GM18858 (cell line): ENCODE measurements at regions not wholly inside any gene's neighbourhood (a gene's known extent, or its start where the extent isn't known, plus 50 kb on each side); places are given as distances from the start of the nearest gene placed in this dataset.

Experiments
- ATAC-seq: cut with Tn5 transposase; IDR thresholded peaks from one replicate; pipeline ENCODE4 v1.9.1; 2021; ENCODE audit not compliant: unreplicated experiment

DNA sequence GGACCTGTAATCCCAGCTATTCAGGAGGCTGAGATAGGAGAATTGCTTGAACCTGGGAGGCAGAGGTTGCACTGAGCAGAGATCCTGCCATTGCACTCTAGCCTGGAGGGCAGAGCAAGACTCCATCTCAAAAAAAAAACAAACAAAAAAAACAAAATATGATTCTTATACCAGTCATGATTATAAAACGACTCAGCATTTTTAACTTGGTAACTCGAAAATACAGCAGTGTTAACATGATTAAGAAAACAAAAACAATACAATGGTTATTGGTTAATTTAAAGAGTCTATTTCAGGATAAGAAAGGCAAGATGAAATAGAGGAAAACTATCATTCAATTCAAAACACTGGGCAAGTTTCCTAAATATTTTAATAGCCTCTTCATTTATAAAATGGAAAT is 865.3 kb downstream of the PCDH7 start:
- no peak for ATAC-seq

DNA sequence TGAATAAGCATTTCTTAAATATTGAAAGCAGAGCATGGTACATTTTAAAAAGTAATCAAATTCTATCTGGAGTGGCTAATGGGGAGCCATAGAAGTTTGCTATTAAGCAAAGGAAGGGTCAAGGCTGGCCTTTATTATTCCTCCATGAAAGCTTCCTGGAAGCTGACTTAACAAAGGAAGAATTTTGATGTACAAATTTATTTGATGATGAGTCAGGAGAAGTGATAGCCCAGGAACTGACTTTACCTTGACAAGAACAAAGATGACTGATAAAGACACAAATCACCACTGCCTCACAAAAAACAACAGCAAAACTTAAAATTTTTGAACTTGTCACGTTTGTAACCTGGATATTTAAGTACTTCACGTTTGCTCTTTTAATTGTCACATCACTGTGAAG is 872.1 kb downstream of the PCDH7 start:
- no peak for ATAC-seq

DNA sequence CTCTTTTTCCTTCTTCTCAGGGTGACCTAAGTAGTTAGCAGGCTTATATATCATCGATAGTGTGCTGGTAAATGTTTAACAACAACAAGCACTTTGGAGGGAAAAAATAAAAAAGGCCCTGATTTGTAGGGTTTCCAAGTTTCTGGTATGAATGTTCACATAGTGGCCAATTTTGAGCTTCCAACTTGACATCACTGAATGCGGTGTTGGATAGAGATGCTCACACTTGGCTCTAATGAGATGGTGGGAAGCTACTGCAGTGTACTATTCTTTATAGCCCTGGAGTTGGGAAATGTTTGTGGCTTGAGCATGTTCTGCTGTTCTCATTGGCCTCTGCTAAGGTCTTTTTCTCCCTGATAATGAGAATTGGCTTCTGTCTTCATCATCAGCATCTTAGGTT is 875.3 kb downstream of the PCDH7 start:
- no peak for ATAC-seq

GRCh38 chr4:31598639-31599038 is 878.5 kb downstream of the PCDH7 start:
- no peak for ATAC-seq

- ATAC-seq = no peak
Observed at GRCh38 chr4:31601793-31602192, 881.6 kb downstream of the PCDH7 start.

GRCh38 chr4:31613946-31614623 is 893.9 kb downstream of the PCDH7 start:
- ATAC-seq = no peak

DNA sequence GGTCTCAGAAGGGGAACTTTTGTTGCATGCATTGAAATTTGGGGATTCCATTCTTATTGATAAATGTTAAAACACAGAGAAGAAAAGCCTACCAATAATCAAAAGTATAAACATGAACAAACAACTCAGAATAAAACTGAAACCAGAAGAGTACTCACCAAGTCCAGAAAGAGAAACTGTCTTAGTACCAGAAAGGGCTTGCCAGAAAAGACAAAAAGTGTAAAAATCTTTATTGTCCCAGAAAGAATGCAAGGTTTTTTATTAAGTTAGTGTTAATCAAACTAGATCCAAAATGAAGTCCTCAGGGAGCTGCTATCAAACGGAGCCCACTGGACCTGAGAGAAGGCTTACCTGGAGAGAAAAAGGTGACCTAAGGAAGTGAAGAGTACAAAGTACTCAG is 897.5 kb downstream of the PCDH7 start:
- ATAC-seq = no peak

GRCh38 chr4:31620476-31620875 is 900.3 kb downstream of the PCDH7 start:
- ATAC-seq = no peak

- ATAC-seq = no peak
Observed at GRCh38 chr4:31645236-31645635, 925.1 kb downstream of the PCDH7 start.

DNA sequence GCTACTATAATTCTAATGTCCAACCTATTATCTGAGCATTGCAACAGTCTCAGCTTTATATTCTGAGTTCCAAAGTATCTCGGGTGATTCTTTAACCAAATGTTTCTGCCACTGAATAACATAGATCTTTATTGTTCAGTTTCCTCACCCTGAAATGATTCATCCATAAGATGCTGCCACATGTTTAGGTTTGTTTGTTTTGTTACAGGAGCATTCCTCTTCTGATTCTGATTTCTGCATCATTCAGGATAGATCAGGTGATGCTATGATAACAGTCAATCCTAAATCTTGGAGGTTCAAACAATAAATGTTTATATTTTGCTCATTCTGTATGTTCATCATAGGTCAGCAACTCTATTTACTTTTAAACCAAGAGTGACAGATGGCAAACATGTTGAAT is 927.6 kb downstream of the PCDH7 start:
- ATAC-seq = no peak

DNA sequence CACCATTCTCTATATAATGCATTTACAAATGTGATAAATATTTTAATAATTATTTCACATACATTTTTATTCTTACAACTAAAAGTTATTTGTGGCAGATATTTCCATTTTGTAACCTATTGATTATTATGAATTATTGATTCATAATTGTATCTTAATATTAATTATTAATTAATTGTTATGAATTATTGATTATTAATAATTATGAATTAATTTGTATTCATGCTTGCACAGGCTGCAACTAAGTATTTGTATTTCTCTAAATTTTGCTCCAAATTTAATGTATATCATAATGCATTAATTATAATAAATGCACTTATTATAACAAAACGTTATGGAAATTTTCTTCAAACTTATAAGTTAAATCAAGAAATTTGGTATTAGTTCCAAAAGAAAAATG is 929.7 kb downstream of the PCDH7 start:
- no peak for ATAC-seq

- no peak for ATAC-seq
Observed at GRCh38 chr4:31651541-31651940, 931.4 kb downstream of the PCDH7 start.

DNA sequence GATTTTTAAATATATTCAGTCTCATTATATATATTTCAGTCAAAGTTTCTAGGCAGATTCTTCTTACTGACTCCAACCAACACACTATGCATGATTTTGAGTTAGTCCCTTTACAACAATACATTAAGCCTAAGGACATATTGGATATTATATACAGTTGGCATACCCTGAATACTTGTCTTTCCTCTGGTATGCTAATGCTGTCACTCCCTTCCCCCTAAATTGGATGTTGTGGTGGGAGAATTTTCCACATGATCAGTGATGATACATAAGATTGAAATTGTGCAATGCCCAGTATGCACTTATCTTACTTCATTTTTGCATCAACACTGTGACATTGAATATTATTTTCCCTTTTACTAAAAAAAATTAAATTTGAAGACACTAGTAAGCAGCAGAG is 935.2 kb downstream of the PCDH7 start:
- no peak for ATAC-seq

DNA sequence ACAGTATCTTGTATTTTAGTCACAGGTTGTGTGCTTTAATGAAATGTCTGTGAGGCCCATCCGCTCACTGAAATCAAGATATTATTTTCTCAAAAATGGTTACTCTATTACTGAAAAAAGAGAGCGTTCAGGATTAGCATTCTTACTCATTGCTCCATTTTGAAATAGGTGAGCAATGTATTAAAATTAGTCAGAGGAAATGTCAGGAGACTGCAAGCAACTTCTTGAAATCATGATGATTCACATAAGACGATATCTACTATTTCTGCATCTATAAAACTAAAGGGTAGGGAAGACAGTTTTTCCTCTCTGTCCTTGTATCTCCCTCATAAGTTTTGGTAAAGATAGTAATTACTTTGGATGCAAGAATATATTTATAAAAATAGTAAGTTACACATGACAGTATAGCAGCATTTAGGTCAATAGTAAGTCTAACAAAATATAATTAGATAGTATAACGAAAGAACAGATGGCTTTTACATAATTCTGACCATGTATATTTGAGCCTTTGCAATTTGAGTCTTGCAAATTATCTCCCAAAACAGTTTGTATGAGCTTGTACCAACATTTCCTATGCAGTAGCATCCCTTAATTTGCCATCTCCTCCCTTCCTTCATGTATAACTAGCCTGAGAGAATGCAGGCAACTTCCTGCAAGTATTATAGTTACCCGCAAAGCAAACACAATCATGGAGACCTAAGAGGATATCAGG is 937.8 kb downstream of the PCDH7 start:
- no peak for ATAC-seq

- no peak for ATAC-seq
Observed at GRCh38 chr4:31660916-31661315, 940.7 kb downstream of the PCDH7 start.

- no peak for ATAC-seq
Observed at GRCh38 chr4:31662951-31663350, 942.8 kb downstream of the PCDH7 start.

- ATAC-seq = no peak
Observed at GRCh38 chr4:31667686-31668085, 947.5 kb downstream of the PCDH7 start.

GRCh38 chr4:31674313-31674947 is 954.3 kb downstream of the PCDH7 start:
- no peak for ATAC-seq

DNA sequence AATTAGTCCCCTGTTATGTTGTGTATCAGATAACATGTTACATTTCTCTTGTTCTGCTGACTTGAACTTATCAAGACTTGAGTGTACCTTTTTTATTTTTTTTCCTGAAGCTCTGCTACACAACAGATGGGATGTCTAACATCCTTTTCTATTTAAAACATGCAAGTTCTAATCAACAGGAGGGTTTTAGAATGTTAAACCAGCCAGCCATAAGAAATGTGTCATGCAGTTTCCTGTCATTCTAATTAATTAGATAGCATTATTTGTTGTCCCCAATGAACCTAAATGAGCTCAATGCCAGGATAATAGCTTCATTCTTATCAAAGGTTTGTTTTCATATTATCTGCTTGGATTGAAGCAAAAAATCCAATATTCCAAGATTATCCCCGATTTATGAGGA is 958.2 kb downstream of the PCDH7 start:
- no peak for ATAC-seq

GRCh38 chr4:31682796-31683195 is 962.6 kb downstream of the PCDH7 start:
- no peak for ATAC-seq

- no peak for ATAC-seq
Observed at GRCh38 chr4:31687717-31688342, 967.7 kb downstream of the PCDH7 start.

- no peak for ATAC-seq
Observed at GRCh38 chr4:31692399-31692940, 972.3 kb downstream of the PCDH7 start.
